ENCODE measurements at regions not wholly inside any gene's neighbourhood (a gene's known extent, or its start where the extent isn't known, plus 50 kb on each side); places are given as distances from the start of the nearest gene placed in this dataset.

DNA sequence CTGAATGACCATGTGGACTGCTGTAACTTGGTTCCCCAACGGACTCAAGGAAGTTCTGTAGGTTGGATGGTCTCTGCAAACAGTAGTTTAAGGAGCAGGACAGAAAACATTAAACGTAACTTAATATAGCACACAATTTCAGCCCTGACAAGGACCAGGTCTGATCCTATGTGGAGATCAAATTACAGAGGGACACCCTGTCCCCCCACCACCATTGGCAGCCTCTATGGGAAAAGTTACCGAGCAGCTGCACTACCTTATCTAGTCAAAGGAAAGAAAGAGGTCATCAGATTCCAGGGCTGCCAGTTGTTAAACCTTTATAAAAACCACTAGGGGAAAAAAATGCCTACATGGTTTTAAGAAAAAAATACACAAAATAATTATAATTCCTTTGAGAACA is 191.5 kb upstream of the RSPO3 start:
- TF ChIP-seq EP300 (IDR thresholded peaks at IDR 0.05): no peak
- TF ChIP-seq, protein P1, sequence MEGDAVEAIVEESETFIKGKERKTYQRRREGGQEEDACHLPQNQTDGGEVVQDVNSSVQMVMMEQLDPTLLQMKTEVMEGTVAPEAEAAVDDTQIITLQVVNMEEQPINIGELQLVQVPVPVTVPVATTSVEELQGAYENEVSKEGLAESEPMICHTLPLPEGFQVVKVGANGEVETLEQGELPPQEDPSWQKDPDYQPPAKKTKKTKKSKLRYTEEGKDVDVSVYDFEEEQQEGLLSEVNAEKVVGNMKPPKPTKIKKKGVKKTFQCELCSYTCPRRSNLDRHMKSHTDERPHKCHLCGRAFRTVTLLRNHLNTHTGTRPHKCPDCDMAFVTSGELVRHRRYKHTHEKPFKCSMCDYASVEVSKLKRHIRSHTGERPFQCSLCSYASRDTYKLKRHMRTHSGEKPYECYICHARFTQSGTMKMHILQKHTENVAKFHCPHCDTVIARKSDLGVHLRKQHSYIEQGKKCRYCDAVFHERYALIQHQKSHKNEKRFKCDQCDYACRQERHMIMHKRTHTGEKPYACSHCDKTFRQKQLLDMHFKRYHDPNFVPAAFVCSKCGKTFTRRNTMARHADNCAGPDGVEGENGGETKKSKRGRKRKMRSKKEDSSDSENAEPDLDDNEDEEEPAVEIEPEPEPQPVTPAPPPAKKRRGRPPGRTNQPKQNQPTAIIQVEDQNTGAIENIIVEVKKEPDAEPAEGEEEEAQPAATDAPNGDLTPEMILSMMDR (IDR thresholded peaks at IDR 0.05): no peak
